Spleen (tissue), 11 donors: ENCODE measurements at regions not wholly inside any gene's neighbourhood (a gene's known extent, or its start where the extent isn't known, plus 50 kb on each side); places are given as distances from the start of the nearest gene placed in this dataset.

Experiments
- DNase-seq: peaks from one replicate; pipeline ENCODE4 v3.0.0-alpha.2; 2020
- H3K27ac ChIP-seq, 8 donors: fragments of 200-600 bp; sonication (generic) in 7 of 8; 1 replicate in 4 of 8; 2 replicates in 4 of 8; pipeline versions ENCODE4 v1.5.0 to v1.8.0; 2016 to 2021; ENCODE audit warnings: inconsistent platforms in 4 of 8, mild to moderate bottlenecking in 4 of 8, moderate library complexity in 1 of 8
- H3K27me3 ChIP-seq, 7 donors: fragments of 200-600 bp; sonication (generic) in 6 of 7; replicated peaks in 1 of 7; 1 replicate in 4 of 7; 2 replicates in 3 of 7; pipeline versions ENCODE4 v1.5.0 to v1.8.0; 2016 to 2021; ENCODE audit warnings: inconsistent platforms in 3 of 7, mild to moderate bottlenecking in 1 of 7
- H3K36me3 ChIP-seq, 6 donors: fragments of 200-600 bp; sonication (generic) in 5 of 6; 1 replicate in 4 of 6; 2 replicates in 2 of 6; pipeline versions ENCODE4 v1.5.0 to v1.8.0; 2016 to 2021; ENCODE audit warnings: inconsistent platforms in 2 of 6
- H3K4me1 ChIP-seq, 6 donors: fragments of 200-600 bp; sonication (generic) in 5 of 6; 1 replicate in 3 of 6; 2 replicates in 3 of 6; pipeline versions ENCODE4 v1.5.0 to v1.8.0; 2016 to 2021; ENCODE audit warnings: inconsistent platforms in 3 of 6
- H3K4me3 ChIP-seq, 8 donors: fragments of 200-600 bp; sonication (generic) in 7 of 8; 1 replicate in 4 of 8; 2 replicates in 4 of 8; pipeline versions ENCODE4 v1.5.0 to v1.8.0; 2016 to 2021; ENCODE audit warnings: inconsistent platforms in 4 of 8, mild to moderate bottlenecking in 4 of 8, moderate library complexity in 2 of 8
- H3K9me3 ChIP-seq, 8 donors: fragments of 200-600 bp; sonication (generic) in 7 of 8; 1 replicate in 4 of 8; 2 replicates in 4 of 8; pipeline versions ENCODE4 v1.5.0 to v1.8.0; 2016 to 2021; ENCODE audit warnings: inconsistent platforms in 4 of 8
- CTCF ChIP-seq, 11 experiments: fragments of 200-600 bp in 7 of 11; fragments of 450-650 bp in 4 of 11; sonication (generic) in 4 of 11; IDR thresholded peaks in 8 of 11; conservative IDR thresholded peaks in 3 of 11; 1 replicate in 7 of 11; 2 replicates in 4 of 11; pipeline versions ENCODE4 v1.4.0 to v1.8.0; 2016 to 2021; ENCODE audit warnings: antibody characterized with exemption in 11 of 11, inconsistent platforms in 4 of 11, mild to moderate bottlenecking in 1 of 11
- POLR2A ChIP-seq, 3 donors: fragments of 450-650 bp; IDR thresholded peaks; one replicate each; pipeline ENCODE4 v1.5.1; 2017; ENCODE audit warnings: antibody characterized with exemption in 3 of 3, mild to moderate bottlenecking in 1 of 3
- POLR2AphosphoS5 ChIP-seq, 3 donors: sonication (generic); formaldehyde crosslinking; IDR thresholded peaks; one replicate each; pipeline ENCODE4 v1.5.1; 2017; ENCODE audit warnings: antibody characterized with exemption in 3 of 3
- WGBS, 5 donors: extraction: QIAGEN DNeasy Blood & Tissue Kit in 3 of 5; methylation state at CpG; one replicate each; pipeline versions ENCODE4 v1.1.5 to v1.1.7; 2013 to 2018; 5-methylcytosine and 5-hydroxymethylcytosine counted together
- intact Hi-C: fragments of 100-400 bp; cut with DNase I; formaldehyde crosslinking; loops from one replicate; pipeline ENCODE4 v1.15.0; 2023; ENCODE audit warnings: low total_unique reads
- donor health status: healthy with polysubstance abuse.
- donor health status: DM: no; HTN: no; CAD: no; lungs with moderate emphysema.
- donor health status: DM: no; HTN: no; CAD: no.
- donor health status: Bipolar disorder and iron deficiency.
- donor health status: healthy.
- donor health status: DM: no; HTN: no; CAD: no.
- donor health status: DM: yes; HTN: yes; CAD: no.

DNA sequence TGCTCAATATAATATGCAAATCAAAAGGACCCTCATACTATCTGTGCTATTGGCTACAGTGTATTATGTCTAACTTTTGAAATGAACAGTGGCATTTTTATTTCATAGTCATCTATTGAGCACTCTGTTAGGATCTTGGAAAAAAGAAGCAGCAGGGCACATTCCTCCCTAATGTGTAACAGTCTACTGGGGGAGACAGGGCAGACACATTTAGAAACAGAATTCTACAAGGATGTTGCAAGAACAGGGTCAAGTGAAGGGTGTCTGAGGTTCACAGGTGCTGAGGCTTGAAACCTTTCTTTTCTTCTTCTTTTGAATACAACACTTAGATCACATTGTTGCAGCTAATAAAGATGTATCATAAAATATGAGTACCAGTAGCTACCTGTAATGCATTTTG lies 129.7 kb upstream of the SLC4A4 start:
- Histone ChIP-seq H3K27ac (no peak overlapping the region), H3K27me3 (no peaks in the 10 kb centered on the region), H3K9me3 (peaks cover 0 to 4% (median 0%) of the 10 kb centered on the region in 8 donors), H3K4me1 (no peaks in the 10 kb centered on the region), H3K36me3 (no peaks in the 10 kb centered on the region), H3K4me3 (no peak overlapping the region)
- no peak for DNase-seq
- intact Hi-C loops = no loop called here
- TF ChIP-seq CTCF (IDR thresholded peaks at IDR 0.05 in 8 of 11, conservative IDR thresholded peaks at IDR 0.05 in 3 of 11) = no peak
- no peak for TF ChIP-seq POLR2A (IDR thresholded peaks at IDR 0.05)

DNA sequence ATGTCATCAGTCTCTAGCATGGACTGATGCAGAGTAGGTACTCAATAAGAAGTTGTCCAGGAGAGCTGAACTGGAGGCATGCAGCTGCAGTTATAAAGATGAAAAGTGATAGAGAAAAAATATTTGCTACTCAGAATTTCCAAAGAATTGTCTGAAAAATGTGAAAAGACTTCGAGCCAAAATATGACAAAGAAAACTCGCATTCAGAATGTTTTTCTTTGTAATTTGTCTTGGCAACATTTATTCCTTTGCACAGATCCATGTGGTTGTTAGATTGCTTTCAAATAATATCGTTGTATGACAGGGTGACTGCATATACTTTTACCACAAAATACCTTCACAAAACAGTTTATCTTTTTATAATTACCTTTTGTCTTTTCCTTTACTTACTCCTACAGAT lies 128.0 kb upstream of the SLC4A4 start:
- 65 to 83% (median 75%) methylated on average over 3 of the region's 3 CpGs for WGBS, 5 donors
- intact Hi-C loops = no loop called here

DNA sequence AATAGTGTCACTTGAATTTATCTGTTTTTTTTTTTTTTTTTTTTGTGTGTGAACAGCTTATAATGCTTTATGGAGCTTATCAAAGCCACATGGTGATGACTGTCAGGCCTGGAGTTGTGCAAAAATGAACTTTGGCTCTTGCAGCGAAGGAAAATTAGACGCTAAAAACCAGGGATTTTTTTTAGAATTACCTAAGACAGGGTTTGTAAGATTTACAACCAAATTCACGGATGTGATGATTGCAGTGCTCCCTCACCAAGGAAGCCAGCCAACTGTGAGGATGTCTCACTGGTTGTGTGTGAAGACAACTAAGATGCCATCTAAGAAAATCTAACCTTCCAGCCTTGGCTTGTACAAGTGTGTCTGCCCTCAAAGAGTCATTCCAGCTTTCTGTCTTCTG lies 127.1 kb upstream of the SLC4A4 start:
- no peak for DNase-seq
- Histone ChIP-seq H3K27ac (no peak overlapping the region), H3K36me3 (no peaks in the 10 kb centered on the region), H3K4me1 (no peaks in the 10 kb centered on the region), H3K4me3 (no peak overlapping the region), H3K27me3 (no peaks in the 10 kb centered on the region), H3K9me3 (peaks cover 0 to 4% (median 0%) of the 10 kb centered on the region in 8 donors)
- 82 to 96% (median 87%) methylated on average over 3 of the region's 3 CpGs for WGBS, 5 donors
- TF ChIP-seq POLR2A (IDR thresholded peaks at IDR 0.05) (no peak), POLR2AphosphoS5 (IDR thresholded peaks at IDR 0.05) (no peak), CTCF (IDR thresholded peaks at IDR 0.05 in 8 of 11, conservative IDR thresholded peaks at IDR 0.05 in 3 of 11) (no peak)
- intact Hi-C loops = no loop called here

More for the DNA sequence above, 128.0 kb upstream of the SLC4A4 start:
- Histone ChIP-seq H3K4me1 (no peaks in the 10 kb centered on the region), H3K27ac (no peak overlapping the region), H3K4me3 (no peak overlapping the region), H3K27me3 (no peaks in the 10 kb centered on the region), H3K9me3 (peaks cover 0 to 4% (median 0%) of the 10 kb centered on the region in 8 donors), H3K36me3 (no peaks in the 10 kb centered on the region)
- TF ChIP-seq CTCF (IDR thresholded peaks at IDR 0.05 in 8 of 11, conservative IDR thresholded peaks at IDR 0.05 in 3 of 11) = no peak
- TF ChIP-seq POLR2AphosphoS5 (IDR thresholded peaks at IDR 0.05) = no peak
- TF ChIP-seq POLR2A (IDR thresholded peaks at IDR 0.05) = no peak
- no peak for DNase-seq

DNA sequence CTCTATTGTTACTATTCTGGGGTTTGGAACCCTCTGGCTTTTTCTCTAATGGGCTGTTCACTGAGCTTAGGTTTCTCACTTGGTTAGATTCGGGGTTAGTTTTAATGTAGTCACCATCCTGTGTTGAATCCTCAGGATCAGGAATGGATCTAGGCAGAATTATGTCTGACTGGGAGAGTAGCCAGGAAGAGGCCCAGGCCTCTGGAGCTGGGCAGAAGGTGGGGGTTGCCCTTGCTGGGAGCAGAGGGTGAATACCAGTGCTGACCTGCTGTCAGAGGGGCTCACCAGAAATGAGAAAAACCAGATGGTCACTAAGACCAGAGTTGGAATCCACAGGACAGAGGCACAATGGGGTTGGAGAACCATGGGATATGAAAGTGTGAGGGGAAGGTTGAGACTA lies 126.6 kb upstream of the SLC4A4 start:
- Histone ChIP-seq H3K27me3 (no peaks in the 10 kb centered on the region), H3K36me3 (no peaks in the 10 kb centered on the region), H3K27ac (no peak overlapping the region), H3K4me1 (no peaks in the 10 kb centered on the region), H3K4me3 (no peak overlapping the region), H3K9me3 (peaks cover 0 to 4% (median 0%) of the 10 kb centered on the region in 8 donors)
- WGBS, 5 donors = 82 to 92% (median 85%) methylated on average over 1 of the region's 1 CpG
- intact Hi-C loops = no loop called here
- DNase-seq = no peak
- TF ChIP-seq POLR2A (IDR thresholded peaks at IDR 0.05) (no peak), CTCF (IDR thresholded peaks at IDR 0.05 in 8 of 11, conservative IDR thresholded peaks at IDR 0.05 in 3 of 11) (no peak), POLR2AphosphoS5 (IDR thresholded peaks at IDR 0.05) (no peak)
